Trophoblast cell (in vitro differentiated cells and primary cell): ENCODE measurements at regions not wholly inside any gene's neighbourhood (a gene's known extent, or its start where the extent isn't known, plus 50 kb on each side); places are given as distances from the start of the nearest gene placed in this dataset.
A peak's percentile ranks its signal among the peaks of the same experiment; 100 is the strongest.

ENCODE experiments used
- DNase-seq, 2 donors: peaks; one replicate each; pipeline ENCODE4 v3.0.0-alpha.2; 2016
- H2AFZ ChIP-seq: 2 replicates; pipeline ENCODE4 v1.6.1; 2013; ENCODE audit warnings: low read length, moderate library complexity, mild to moderate bottlenecking; ENCODE audit not compliant: insufficient read depth, poor library complexity
- H2AK5ac ChIP-seq: 2 replicates; pipeline ENCODE4 v1.6.1; 2013; ENCODE audit warnings: mild to moderate bottlenecking, low read length
- H2BK120ac ChIP-seq: 2 replicates; pipeline ENCODE4 v1.6.1; 2013; ENCODE audit warnings: low read length, mild to moderate bottlenecking, moderate library complexity; ENCODE audit not compliant: insufficient read depth, poor library complexity
- H2BK12ac ChIP-seq: 2 replicates; pipeline ENCODE4 v1.6.1; 2013; ENCODE audit warnings: mild to moderate bottlenecking, low read length, moderate library complexity
- H2BK5ac ChIP-seq: 2 replicates; pipeline ENCODE4 v1.6.1; 2013; ENCODE audit warnings: low read length, low read depth, moderate library complexity, mild to moderate bottlenecking; ENCODE audit not compliant: poor library complexity
- H3K14ac ChIP-seq: 2 replicates; pipeline ENCODE4 v1.6.1; 2013; ENCODE audit warnings: mild to moderate bottlenecking, low read length
- H3K18ac ChIP-seq: 2 replicates; pipeline ENCODE4 v1.6.1; 2013; ENCODE audit warnings: mild to moderate bottlenecking, low read length
- H3K23ac ChIP-seq: 2 replicates; pipeline ENCODE4 v1.6.1; 2013; ENCODE audit warnings: low read length
- H3K27ac ChIP-seq: 2 replicates; pipeline ENCODE4 v1.5.1; 2013; ENCODE audit warnings: low read depth, mild to moderate bottlenecking, inconsistent platforms, low read length, moderate library complexity
- H3K27me3 ChIP-seq: 2 replicates; pipeline ENCODE4 v1.6.1; 2013; ENCODE audit warnings: inconsistent platforms, mild to moderate bottlenecking, low read length, moderate library complexity; ENCODE audit not compliant: insufficient read depth
- H3K36me3 ChIP-seq, 2 experiments: 1 replicate in 1 of 2; 2 replicates in 1 of 2; pipeline ENCODE4 v1.6.1; 2013; ENCODE audit warnings: low read length in 2 of 2, mild to moderate bottlenecking in 2 of 2, moderate library complexity in 1 of 2; ENCODE audit not compliant: insufficient read depth in 2 of 2, control insufficient read depth in 1 of 2
- H3K4ac ChIP-seq: 2 replicates; pipeline ENCODE4 v1.6.1; 2013; ENCODE audit warnings: low read depth, mild to moderate bottlenecking, low read length, moderate library complexity
- H3K4me1 ChIP-seq, 2 experiments: 1 replicate in 1 of 2; 2 replicates in 1 of 2; pipeline ENCODE4 v1.6.1; 2013; ENCODE audit warnings: low read length in 2 of 2, mild to moderate bottlenecking in 2 of 2, moderate library complexity in 1 of 2; ENCODE audit not compliant: insufficient read depth in 2 of 2, control insufficient read depth in 1 of 2
- H3K4me2 ChIP-seq: 2 replicates; pipeline ENCODE4 v1.6.1; 2013; ENCODE audit warnings: inconsistent platforms, mild to moderate bottlenecking, low read length, moderate library complexity
- H3K4me3 ChIP-seq: 2 replicates; pipeline ENCODE4 v1.5.1; 2013; ENCODE audit warnings: mild to moderate bottlenecking, low read depth, low read length, inconsistent platforms
- H3K79me1 ChIP-seq: one replicate; pipeline ENCODE4 v1.6.1; 2013; ENCODE audit warnings: low read length
- H3K79me2 ChIP-seq: 2 replicates; pipeline ENCODE4 v1.6.1; 2013; ENCODE audit warnings: low read length, mild to moderate bottlenecking; ENCODE audit not compliant: control insufficient read depth, insufficient read depth, poor library complexity
- H3K9ac ChIP-seq: 2 replicates; pipeline ENCODE4 v1.6.1; 2013; ENCODE audit warnings: mild to moderate bottlenecking, low read length
- H3K9me3 ChIP-seq: 2 replicates; pipeline ENCODE4 v1.6.1; 2013; ENCODE audit warnings: low read depth, mild to moderate bottlenecking, control low read depth, inconsistent platforms, low read length; ENCODE audit not compliant: insufficient read depth
- H4K12ac ChIP-seq: 2 replicates; pipeline ENCODE4 v1.6.1; 2013; ENCODE audit warnings: low read depth, mild to moderate bottlenecking, low read length, moderate library complexity
- H4K8ac ChIP-seq: 2 replicates; pipeline ENCODE4 v1.6.1; 2013; ENCODE audit warnings: low read depth, mild to moderate bottlenecking, low read length, moderate library complexity
- H4K91ac ChIP-seq: one replicate; pipeline ENCODE4 v1.6.1; 2013; ENCODE audit warnings: low read depth, mild to moderate bottlenecking, low read length, moderate library complexity
- WGBS: extraction: QIAGEN DNeasy Blood & Tissue Kit; methylation state at CpG from one replicate; pipeline ENCODE4 v1.1.7; 2013; ENCODE audit warnings: missing lambda C conversion rate; ENCODE audit not compliant: insufficient read length, insufficient coverage; ENCODE audit errors: extremely low coverage; 5-methylcytosine and 5-hydroxymethylcytosine counted together

GRCh38 chr2:19300961-19301360 lies 57.5 kb downstream of the OSR1 start:
- Histone ChIP-seq H2BK5ac (no peak overlapping the region), H3K36me3 (no peaks in the 10 kb centered on the region), H3K79me1 (no peaks in the 10 kb centered on the region), H2BK120ac (no peak overlapping the region), H3K9me3 (no peaks in the 10 kb centered on the region), H3K18ac (no peak overlapping the region), H3K23ac (no peak overlapping the region), H2AFZ (no peak overlapping the region), H4K91ac (no peak overlapping the region), H3K4me2 (no peak overlapping the region), H3K9ac (no peak overlapping the region), H3K4me3 (no peak overlapping the region), H3K27me3 (no peaks in the 10 kb centered on the region), H3K4me1 (peaks cover 4 to 6% of the 10 kb centered on the region in 2 experiments), H2BK12ac (no peak overlapping the region), H3K79me2 (no peaks in the 10 kb centered on the region), H3K14ac (no peak overlapping the region), H4K12ac (no peak overlapping the region), H4K8ac (no peak overlapping the region), H3K4ac (no peak overlapping the region), H2AK5ac (no peak overlapping the region), H3K27ac (no peak overlapping the region)
- WGBS: no CpG with 5 or more reads among the region's 2 CpGs
- peak in 1 of 2 donors; percentile 31 for DNase-seq

GRCh38 chr2:19299522-19299921 lies 58.9 kb downstream of the OSR1 start:
- H3K18ac ChIP-seq: no peak overlapping the region
- H3K9ac ChIP-seq: no peak overlapping the region
- no peak overlapping the region for H3K23ac ChIP-seq
- no peak overlapping the region for H2BK12ac ChIP-seq
- H3K27me3 ChIP-seq: no peaks in the 10 kb centered on the region
- no peak overlapping the region for H4K12ac ChIP-seq
- no peaks in the 10 kb centered on the region for H3K36me3 ChIP-seq
- no peak overlapping the region for H4K8ac ChIP-seq
- no peak overlapping the region for H2AK5ac ChIP-seq
- no peaks in the 10 kb centered on the region for H3K9me3 ChIP-seq
- H2BK120ac ChIP-seq: no peak overlapping the region
- no peak overlapping the region for H2BK5ac ChIP-seq
- H3K4me3 ChIP-seq: no peak overlapping the region
- H3K4me2 ChIP-seq: no peak overlapping the region
- no peak overlapping the region for H2AFZ ChIP-seq
- DNase-seq: no peak
- H3K27ac ChIP-seq: no peak overlapping the region
- no peaks in the 10 kb centered on the region for H3K79me1 ChIP-seq
- H3K79me2 ChIP-seq: no peaks in the 10 kb centered on the region
- no peak overlapping the region for H3K4ac ChIP-seq
- H3K14ac ChIP-seq: no peak overlapping the region
- H3K4me1 ChIP-seq: peaks cover 4 to 6% of the 10 kb centered on the region in 2 experiments
- H4K91ac ChIP-seq: no peak overlapping the region

- no CpG with 5 or more reads among the region's 7 CpGs for WGBS
- DNase-seq: no peak
Observed at GRCh38 chr2:19299032-19299431, 59.4 kb downstream of the OSR1 start.

GRCh38 chr2:19297716-19298115 lies 60.7 kb downstream of the OSR1 start:
- no peak for DNase-seq
- Histone ChIP-seq H2AFZ (no peak overlapping the region), H3K4me2 (no peak overlapping the region)

More at GRCh38 chr2:19299032-19299431, 59.4 kb downstream of the OSR1 start:
- no peak overlapping the region for H3K4ac ChIP-seq
- no peak overlapping the region for H2BK5ac ChIP-seq
- no peak overlapping the region for H3K4me2 ChIP-seq
- H3K4me3 ChIP-seq: no peak overlapping the region
- no peak overlapping the region for H3K14ac ChIP-seq
- no peaks in the 10 kb centered on the region for H3K27me3 ChIP-seq
- no peak overlapping the region for H4K12ac ChIP-seq
- H2AK5ac ChIP-seq: no peak overlapping the region
- no peak overlapping the region for H3K9ac ChIP-seq
- no peak overlapping the region for H3K18ac ChIP-seq
- H2BK12ac ChIP-seq: no peak overlapping the region
- H4K8ac ChIP-seq: no peak overlapping the region
- H3K9me3 ChIP-seq: no peaks in the 10 kb centered on the region
- no peaks in the 10 kb centered on the region for H3K79me1 ChIP-seq
- peaks cover 4 to 6% of the 10 kb centered on the region in 2 experiments for H3K4me1 ChIP-seq
- no peak overlapping the region for H3K27ac ChIP-seq
- no peak overlapping the region for H2BK120ac ChIP-seq
- no peak overlapping the region for H4K91ac ChIP-seq
- H3K36me3 ChIP-seq: no peaks in the 10 kb centered on the region
- H2AFZ ChIP-seq: no peak overlapping the region
- H3K23ac ChIP-seq: no peak overlapping the region
- no peaks in the 10 kb centered on the region for H3K79me2 ChIP-seq

More at GRCh38 chr2:19297716-19298115, 60.7 kb downstream of the OSR1 start:
- H2BK5ac ChIP-seq: no peak overlapping the region
- no peaks in the 10 kb centered on the region for H3K9me3 ChIP-seq
- no peak overlapping the region for H3K4me3 ChIP-seq
- no peak overlapping the region for H3K14ac ChIP-seq
- H3K9ac ChIP-seq: no peak overlapping the region
- H3K27ac ChIP-seq: no peak overlapping the region
- no peak overlapping the region for H3K18ac ChIP-seq
- H3K79me2 ChIP-seq: no peaks in the 10 kb centered on the region
- no peak overlapping the region for H2BK120ac ChIP-seq
- peaks cover 4 to 6% of the 10 kb centered on the region in 2 experiments for H3K4me1 ChIP-seq
- H3K79me1 ChIP-seq: no peaks in the 10 kb centered on the region
- no peak overlapping the region for H4K12ac ChIP-seq
- no peak overlapping the region for H2BK12ac ChIP-seq
- H3K36me3 ChIP-seq: no peaks in the 10 kb centered on the region
- no peak overlapping the region for H2AK5ac ChIP-seq
- no peak overlapping the region for H4K91ac ChIP-seq
- H4K8ac ChIP-seq: no peak overlapping the region
- no peak overlapping the region for H3K23ac ChIP-seq
- H3K4ac ChIP-seq: no peak overlapping the region
- H3K27me3 ChIP-seq: no peaks in the 10 kb centered on the region
- WGBS: no CpG with 5 or more reads among the region's 7 CpGs
